Frontal cortex (tissue), 3 donors: ENCODE measurements at regions not wholly inside any gene's neighbourhood (a gene's known extent, or its start where the extent isn't known, plus 50 kb on each side); places are given as distances from the start of the nearest gene placed in this dataset.

ENCODE experiments used
- DNase-seq, 2 donors: peaks; one replicate each; pipeline ENCODE4 v3.0.0; 2012; ENCODE audit warnings: low spot score in 2 of 2
- FAIRE-seq: peaks from 2 replicates; lab custom pipeline; 2012; peaks lifted over from hg19 to GRCh38; lab: Jason Lieb, UNC
- donor health status: control.
- donor health status: control.
- donor health status: control.

DNA sequence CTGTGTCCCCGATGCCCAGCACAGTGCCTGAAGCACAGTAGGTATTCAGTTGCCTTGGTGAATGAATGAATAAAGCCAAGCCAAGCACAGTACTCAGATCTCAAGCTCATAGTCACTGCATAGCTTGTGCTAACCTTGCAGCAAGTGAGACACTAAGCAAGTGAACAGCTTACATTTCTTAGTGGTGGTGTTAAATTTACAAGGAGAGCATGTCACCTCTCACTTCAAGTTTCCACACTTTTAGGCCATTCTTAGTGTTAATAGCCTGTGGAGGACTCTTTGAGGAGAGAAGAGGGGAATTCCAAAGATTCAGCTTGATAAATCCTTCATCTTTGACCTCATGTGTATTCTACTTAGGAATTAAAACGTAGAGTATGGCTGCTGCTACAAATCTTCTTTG is 104.7 kb downstream of the C9orf152 start:
- DNase-seq, result no peak
- FAIRE-seq, result no peak

DNA sequence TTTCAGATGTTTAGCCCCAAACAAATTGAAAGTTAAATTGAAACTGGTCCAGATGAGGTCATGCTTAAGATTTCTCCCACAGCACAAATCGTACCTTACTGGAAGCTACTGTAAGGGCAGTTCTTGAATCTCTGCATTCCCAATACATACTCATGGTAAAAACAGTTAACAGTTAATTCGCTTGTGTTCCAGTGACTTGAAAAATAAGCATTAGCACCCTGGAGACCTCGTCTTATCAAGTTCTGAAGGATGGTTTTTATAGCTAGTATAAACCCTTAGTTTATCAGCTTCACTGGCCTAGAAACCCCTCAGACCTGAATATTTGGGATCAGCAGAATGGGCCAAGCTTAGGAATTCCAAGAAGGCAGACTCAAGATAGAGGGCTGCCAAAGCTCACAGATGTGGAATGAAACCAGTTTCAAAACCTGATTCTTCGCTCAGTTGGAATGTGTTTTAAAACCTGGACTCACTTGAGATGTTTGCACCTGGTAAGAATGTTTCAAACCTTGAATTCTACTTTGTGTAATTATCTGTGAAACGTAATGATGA is 103.6 kb downstream of the C9orf152 start:
- no peak for FAIRE-seq
- no peak for DNase-seq

DNA sequence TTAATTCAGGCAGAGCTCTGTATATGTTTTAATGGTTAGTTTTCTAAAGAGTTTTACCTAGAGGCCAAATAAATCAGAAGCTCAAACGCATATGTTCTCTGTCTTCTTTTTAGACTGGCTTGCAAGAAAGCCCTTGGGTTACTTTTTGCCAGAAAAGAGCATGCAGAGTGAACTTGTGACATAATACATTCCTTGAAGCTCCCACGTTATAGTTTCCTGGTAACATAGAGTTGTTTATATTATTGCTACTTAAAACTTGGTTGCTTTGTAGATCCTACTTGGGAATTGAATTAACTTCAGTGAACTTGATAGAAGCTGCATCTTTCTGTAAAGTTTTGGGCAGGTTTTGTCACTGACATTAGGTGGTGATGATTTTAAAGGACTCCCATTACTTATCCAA is 102.9 kb downstream of the C9orf152 start:
- FAIRE-seq (no peak), DNase-seq (no peak)

- no peak for FAIRE-seq
- DNase-seq, result no peak
Observed at GRCh38 chr9:110106661-110107060, 101.3 kb downstream of the C9orf152 start.

DNA sequence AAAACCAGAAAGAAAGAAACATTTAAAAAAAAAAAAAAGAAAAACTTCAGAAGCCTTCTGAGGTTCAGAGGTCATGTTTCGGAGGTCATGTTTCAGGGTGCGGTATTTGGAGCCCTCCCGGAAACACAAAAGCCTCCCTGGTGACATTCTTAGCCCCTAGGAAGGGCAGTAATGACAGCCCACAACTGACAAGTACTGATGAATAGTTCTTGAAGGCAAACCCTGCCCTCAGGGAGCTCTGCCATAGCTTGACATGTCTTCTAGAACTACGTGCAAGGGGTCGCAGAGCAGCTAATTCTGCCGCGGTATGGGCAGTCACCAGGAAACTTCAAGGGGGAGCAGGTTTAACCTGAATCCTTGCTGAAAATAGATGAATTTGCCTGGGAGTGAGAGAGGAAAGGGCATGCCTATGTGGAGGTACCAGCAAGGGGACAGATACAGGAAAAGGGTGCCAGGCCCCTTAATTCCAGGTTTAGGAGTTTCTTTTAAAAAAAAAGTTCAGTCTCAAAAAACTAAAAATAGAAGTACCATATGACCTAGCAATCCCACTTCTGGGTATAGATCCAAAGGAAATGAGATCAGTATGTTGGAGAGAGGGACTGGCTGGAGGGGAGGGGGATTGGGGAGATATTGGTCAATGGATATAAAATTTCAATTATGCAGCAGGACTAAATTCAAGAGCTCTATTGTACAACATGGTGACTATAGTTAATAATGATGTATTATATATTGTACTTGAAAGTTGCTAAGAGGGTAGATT is 98.4 kb downstream of the C9orf152 start:
- no peak for FAIRE-seq
- DNase-seq, result no peak

- FAIRE-seq (no peak), DNase-seq (no peak)
Observed at GRCh38 chr9:110110154-110110553, 97.8 kb downstream of the C9orf152 start.

DNA sequence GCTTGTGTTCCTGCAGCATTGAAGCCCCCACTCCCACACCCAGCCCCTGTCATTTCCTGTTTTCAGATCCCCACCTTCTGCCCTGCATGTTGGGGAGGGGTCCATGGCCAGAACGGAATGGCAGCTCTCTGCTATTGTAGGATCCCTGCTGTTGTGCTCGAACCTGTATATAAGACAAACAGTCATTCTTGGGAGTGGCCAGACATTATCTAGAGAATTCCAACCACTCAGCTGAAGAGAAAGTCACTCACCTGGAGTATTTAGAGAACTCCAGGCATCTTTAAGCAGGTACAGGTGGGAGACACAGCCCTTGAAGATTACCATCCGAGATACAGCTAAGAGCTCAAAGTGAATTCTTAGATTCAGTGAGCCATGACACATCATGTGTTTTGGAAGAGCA is 96.1 kb downstream of the C9orf152 start:
- DNase-seq (no peak), FAIRE-seq (no peak)

DNA sequence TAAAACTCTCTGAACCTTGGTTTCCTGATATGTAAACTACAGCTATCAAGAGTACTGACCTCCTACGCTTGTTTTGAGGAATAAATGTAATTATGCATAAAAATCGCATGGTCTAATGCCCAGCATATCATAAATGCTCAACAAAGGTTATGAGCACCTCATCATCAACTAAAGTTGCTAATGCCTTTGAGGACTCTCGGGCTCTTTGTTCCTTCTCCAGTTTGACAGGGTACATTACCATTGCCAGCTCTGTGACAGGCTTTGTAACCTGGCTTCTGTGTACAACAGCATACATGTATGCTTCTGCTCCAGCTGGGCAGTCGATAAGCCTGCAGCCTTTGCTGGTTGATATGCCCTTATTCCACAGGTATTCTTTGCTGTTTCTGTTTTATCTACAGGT is 95.2 kb downstream of the C9orf152 start:
- FAIRE-seq, result no peak

GRCh38 chr9:110114086-110114858 is 93.7 kb downstream of the C9orf152 start:
- FAIRE-seq, result no peak

More for the DNA sequence above, 95.2 kb downstream of the C9orf152 start:
- DNase-seq, result no peak

DNA sequence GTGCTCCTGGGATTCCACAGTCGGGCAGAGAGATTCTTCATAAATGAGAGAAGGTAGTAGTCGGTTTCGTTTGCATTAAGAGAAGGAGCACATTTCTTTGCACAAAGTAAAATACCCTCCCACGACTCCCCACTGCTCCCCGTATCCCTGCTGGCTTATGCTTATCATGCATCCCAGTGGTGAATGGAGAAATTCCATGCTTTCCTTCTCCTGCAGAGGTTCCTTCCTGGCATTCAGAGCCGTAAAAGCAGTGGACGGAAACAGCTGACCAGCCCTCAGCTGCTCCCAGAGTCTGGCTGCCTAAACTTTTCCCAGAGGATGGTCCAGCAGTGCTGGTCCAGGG is 93.1 kb downstream of the C9orf152 start:
- DNase-seq (no peak), FAIRE-seq (no peak)

More at GRCh38 chr9:110114086-110114858, 93.7 kb downstream of the C9orf152 start:
- DNase-seq, result no peak

- FAIRE-seq (no peak), DNase-seq (peak in 1 of 2 donors; percentile 32)
Observed at GRCh38 chr9:110115341-110115820, 92.6 kb downstream of the C9orf152 start.

GRCh38 chr9:110115826-110116542 is 92.0 kb downstream of the C9orf152 start:
- no peak for DNase-seq
- FAIRE-seq, result no peak

DNA sequence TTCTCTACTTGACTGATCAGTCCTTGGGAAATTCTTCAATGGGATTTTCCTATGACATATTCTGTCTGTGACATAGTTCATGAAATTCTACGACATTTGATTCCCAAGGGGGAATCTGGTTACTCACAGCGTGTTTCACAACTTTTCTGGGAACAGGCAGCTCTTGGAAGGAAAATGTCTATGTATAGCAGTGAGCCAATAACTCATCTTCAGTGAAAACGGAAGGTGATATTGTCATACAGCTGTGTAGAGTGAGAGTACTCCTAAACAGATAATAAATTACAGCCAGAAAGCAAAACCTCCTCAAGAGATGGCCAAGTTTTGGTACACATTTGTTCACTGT is 91.4 kb downstream of the C9orf152 start:
- FAIRE-seq (no peak), DNase-seq (no peak)

DNA sequence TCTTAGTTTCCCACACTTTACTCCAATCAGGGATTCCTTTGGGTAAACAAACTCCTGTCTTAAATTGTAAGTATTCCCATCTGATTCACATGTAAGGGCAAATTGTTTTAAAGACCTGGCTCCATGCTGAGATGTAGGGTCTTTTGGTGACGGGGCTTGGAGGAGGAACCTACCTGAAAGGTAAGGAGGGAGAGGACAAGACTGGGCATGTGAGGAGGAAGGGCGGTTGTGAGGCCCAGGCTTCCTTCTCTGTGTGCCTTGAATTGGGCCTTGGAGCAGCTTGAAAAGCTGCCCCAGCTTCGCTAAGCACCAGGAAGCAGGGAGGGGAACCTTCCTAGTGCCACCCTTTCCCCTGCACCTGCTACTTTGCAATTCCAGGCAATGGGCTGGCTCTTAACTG is 86.8 kb downstream of the C9orf152 start:
- FAIRE-seq (no peak), DNase-seq (no peak)

GRCh38 chr9:110123341-110124095 is 84.4 kb downstream of the C9orf152 start:
- DNase-seq (no peak), FAIRE-seq (no peak)

- FAIRE-seq (no peak), DNase-seq (no peak)
Observed at GRCh38 chr9:110124439-110124838, 83.5 kb downstream of the C9orf152 start.

- FAIRE-seq, result no peak
- DNase-seq, result peak in 1 of 2 donors; percentile 44
Observed at GRCh38 chr9:110125207-110125751, 82.7 kb downstream of the C9orf152 start.

GRCh38 chr9:110125763-110126351 is 82.1 kb downstream of the C9orf152 start:
- DNase-seq, result no peak

GRCh38 chr9:110126499-110126941 is 81.4 kb downstream of the C9orf152 start:
- DNase-seq (no peak), FAIRE-seq (no peak)

More at GRCh38 chr9:110125763-110126351, 82.1 kb downstream of the C9orf152 start:
- no peak for FAIRE-seq
